Anterior cingulate cortex (tissue), 58 donors: ENCODE measurements at regions not wholly inside any gene's neighbourhood (a gene's known extent, or its start where the extent isn't known, plus 50 kb on each side); places are given as distances from the start of the nearest gene placed in this dataset.

Source experiments
- DNase-seq, 58 donors: peaks; one replicate each; lab custom pipeline; 2025; lab: John Stamatoyannopoulos, UW

DNA sequence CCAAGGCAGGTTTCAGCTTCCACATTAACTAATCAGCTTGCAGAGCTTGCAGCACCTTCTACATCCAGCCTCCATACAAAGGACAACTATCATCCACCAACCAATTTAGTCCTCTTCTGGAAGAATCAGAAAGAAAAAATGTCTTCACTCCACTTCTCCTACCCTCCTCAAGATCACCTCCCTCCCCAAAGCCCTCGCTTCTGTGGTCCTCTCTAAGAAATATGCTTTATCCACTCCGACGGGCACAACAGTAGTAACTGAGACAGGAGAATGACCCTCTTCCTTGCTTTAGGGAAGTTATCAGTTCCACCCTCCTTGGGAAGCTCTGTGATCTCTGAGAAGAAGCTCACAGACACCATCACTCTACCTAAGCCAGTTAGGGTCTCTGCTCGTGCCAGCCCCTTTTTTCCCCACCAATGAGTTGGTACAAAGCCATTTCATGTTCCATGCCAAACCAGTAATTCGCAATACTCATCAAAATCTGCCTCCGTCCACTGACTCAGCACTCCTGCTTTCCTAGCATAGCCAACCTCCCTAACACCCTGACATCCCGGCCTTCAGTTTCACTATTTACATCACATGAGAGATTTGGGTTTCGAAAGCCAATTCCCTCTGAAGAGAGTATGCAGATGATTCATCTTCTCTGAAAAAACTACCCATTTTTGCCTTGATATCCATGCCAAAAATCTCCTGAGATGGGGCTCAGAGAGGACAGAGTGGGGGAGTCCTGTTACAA, 114.1 kb upstream of the PKDCC start:
- DNase-seq, result no peak

DNA sequence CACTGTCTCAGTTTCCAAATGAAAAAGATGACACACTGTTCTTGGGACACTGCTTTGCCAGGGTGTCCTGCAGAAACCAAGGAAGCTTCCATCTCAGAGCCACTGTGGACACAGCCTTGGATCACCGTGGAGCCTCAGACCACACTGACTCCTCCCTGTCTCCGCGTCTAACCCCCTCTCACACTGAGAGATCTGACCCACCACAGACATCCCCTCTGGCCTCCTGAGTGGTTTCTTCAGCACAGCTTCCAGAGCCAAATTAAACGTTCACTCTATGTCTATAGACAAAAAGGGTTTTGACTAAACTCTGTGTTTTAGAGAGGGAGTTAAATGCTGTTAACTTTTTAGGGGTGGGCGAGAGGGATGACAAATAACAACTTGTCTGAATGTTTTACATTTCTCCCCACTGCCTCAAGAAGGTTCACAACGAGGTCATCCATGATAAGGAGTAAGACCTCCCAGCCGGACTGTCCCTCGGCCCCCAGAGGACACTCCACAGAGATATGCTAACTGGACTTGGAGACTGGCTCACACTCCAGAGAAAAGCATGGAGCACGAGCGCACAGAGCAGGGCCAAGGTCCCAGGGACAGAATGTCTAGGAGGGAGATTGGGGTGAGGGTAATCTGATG, 113.4 kb upstream of the PKDCC start:
- no peak for DNase-seq

DNA sequence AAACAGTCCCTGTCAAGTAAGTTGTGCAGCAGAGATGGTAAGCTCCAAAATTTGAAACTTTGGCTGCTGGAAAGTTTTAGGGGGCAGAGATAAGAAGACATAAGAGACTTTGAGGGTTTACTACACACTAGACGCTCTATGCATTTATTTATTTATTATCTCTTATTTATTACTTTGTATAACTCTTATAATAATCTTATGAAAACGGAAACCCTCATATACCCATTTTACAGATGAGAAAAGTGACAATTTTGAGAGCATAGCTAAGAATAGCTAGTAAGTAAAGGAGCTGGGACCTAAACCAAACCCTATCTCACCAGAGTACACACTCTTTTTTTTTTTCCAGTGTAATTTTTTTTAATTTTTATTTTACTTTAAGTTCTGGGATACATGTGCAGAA, 112.8 kb upstream of the PKDCC start:
- no peak for DNase-seq

DNA sequence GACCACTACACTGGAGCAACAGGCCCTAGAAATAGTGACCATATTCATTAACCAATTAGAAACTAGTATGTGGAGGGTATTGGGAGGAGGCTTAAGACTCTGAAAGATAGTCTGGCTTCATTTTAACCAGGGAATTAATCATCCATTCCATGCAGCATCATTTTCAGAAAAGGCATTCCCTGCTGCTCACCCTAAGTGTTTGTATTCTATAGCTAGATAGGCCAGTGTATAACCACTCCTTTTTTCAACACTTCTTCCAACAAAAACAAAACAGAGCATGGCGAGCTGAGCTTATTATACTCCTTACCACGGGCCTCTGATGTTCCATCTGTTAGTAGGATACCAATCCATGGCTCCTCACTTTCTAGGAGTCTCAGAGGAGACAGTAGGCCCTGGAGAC, 112.0 kb upstream of the PKDCC start:
- no peak for DNase-seq

DNA sequence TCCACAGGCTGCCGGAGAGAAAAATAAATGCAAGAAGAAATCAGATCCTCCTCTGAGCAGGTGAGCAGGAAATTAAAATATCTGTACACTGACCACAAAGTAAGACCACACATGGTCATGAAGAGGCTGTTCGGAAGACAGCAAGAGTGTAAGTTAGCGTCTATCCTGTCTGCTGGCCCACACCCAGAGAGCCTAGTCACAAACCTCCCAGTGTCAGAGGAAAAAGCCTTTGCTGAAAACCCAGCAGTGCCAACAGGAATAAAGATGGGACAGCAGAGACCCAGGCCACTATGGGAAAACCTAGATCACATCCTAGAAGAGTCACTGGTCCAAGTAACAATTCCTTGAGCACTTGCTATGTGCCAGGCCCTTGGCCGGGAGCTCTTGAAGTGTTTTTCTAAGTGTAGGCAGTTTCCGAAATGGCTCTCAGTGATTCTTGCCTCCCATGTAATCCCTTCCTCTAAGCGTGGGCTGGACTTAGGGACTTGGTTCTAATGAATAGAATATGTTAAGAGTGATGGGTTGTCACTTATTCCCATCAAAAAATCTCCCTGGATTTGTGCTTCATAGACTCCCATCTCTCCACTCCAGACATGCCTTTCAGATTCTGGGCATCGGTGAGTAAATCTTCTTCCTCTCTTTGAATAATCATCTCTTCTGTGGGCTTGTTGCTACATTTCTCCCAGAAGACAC, 110.9 kb upstream of the PKDCC start:
- no peak for DNase-seq

DNA sequence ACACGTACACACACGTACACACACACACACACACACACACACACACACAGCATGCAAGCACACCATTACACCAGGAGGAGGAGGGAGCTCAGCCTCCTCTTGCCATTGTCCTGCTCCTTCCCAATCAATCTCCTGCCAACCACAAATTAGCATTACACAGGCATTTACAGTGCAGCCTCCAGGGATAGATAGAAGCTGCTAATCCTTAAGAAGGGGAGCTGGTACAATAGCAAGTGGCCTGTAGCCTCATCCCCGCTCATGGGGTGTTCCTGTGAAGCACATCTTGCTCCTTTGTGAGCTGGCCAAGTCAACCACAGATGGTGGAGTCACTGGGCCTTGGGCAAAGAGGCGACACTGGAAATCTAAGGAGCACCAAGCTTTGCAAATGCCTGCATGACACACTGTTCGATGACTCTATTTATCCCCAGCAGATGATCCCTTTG, 110.3 kb upstream of the PKDCC start:
- DNase-seq, result no peak

DNA sequence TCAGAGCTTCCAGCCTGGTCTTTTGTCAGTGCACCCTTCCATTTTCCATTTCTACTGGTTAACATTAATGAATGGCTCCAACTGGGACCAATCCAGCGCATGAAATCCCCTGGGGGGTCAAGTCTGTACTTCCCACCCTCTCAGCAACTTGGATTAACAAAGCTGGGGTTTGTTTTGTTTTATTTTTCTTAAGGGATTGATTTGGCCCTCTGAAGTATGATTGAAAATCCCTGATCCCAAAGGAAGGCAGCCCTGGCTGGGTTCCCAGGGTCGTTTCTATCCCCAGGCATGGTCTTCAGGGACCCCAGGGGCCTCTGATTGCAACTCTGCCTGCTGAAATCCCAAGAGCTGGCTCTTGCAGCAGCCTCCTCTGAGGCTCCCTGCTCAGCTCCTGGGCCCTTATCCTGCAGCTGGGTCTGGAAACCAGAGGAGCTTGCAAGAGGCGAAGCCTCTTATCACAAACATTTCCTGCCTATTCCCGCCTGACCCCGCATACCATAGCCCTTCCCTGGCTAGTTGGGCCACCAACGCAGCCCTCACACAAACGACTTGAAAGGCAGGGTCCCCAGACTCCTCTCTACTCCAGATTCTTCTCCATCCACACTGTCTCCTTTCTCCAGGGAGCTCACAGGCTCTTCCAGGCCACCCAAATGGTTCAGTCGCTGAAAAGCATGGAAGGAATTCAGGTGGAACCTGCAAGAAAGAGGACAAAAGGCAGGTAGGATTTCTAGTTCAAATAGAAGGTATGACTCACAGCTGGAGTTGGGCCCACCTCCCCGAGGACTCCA, 109.7 kb upstream of the PKDCC start:
- no peak for DNase-seq

DNA sequence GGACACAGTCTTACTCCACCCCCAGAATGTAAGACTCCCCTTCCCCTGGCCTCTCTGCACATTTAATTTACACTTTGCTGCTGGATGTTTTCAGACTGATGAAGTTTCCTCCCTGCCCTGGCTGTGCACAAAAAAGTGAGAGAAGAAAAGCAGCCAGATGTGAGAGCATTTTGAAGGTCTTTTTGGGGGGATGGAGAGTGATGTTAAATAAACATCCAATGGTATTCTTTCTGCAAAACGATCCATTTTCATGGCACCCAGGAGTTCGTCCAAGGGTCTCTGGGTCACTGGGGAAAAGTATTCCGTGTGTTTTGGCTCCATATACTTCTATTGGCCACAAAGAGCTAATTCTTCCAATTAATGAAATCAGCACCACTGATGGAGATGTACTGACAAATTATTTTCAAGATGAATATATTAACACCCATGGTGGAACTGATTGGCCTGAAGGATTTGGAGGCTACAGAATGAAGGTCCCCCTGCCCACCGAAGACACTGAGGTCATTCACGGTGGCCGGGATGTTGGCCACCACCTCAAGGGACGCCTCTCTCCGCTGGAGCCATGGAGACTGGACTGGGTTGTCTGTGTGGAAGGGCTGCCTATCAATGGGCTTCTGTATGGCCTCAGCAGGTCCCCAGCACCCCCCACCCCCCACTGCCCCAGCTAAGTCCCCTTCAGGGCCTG, 107.6 kb upstream of the PKDCC start:
- peak in 1 of 58 donors; percentile 8 for DNase-seq

DNA sequence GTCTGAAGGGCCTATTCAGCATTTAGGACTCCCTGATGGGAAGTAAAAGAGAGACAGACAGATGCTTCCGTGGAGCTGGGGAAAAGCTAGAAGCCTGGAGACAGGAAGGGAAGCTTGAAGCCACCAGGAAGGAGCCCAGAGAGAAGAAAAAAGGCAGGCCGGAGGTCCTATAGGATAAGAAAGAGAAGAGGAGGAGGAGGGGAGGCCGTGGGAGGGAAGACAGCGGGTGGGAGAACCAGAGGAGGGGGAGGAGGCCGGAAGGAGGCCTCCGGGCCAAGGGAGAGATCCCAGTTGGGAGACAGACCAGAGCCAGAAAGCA, 107.1 kb upstream of the PKDCC start:
- DNase-seq, result no peak

DNA sequence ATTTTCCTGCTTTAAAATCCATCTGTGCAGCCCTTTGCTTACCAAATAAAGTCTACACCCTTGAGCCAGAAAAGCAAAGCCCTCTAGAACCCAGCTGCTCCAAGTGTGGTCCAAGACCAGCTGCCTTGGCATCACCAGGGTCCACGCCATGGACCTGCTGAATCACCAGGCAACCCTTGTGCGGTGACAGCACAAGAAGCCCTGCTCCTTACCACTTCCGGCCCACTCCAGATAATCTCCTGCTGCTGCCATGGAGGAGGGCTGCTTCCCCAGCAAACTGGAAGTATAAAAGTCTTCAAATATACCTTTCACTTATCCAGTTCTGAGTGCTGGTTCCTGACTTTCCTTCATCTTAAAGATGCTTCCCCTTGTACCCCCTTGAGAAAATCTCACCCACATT, 106.0 kb upstream of the PKDCC start:
- no peak for DNase-seq

DNA sequence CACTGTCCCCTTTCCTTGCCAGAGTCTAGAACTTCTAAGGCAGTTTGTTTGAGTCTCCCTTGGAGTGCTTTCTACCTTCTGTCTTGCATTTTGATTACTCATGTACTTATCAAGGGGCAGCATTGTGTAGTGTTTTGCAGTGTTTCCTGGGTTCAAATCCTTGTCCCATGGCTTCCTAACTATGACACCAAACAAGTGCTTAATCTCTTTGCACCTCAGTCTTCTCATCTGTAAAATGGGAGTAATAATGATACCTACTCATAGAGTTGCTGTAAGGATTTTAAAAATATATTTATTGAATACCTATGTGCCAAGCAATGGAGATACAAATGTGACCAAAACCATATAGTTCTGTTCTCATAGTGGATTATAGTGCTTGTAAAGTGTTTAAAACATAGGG, 105.5 kb upstream of the PKDCC start:
- no peak for DNase-seq

DNA sequence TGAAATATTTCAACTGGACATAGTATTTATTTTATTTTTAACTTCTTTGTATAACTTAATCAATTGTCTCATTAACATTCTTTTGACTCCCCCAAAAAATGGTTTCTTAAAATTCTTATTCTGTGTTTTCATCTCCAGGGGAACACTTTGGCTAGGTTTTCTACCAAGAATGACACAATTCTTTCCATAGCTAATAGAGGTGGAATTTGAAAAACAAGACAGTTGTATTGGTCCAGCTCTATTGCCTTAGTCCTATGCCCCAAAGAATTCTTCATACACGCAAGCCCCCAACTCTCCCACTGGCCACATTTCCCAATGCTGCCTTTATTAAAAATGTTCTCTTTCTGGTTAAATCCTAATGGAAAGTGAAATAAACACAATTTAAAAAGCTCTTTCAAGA, 104.7 kb upstream of the PKDCC start:
- DNase-seq, result no peak

DNA sequence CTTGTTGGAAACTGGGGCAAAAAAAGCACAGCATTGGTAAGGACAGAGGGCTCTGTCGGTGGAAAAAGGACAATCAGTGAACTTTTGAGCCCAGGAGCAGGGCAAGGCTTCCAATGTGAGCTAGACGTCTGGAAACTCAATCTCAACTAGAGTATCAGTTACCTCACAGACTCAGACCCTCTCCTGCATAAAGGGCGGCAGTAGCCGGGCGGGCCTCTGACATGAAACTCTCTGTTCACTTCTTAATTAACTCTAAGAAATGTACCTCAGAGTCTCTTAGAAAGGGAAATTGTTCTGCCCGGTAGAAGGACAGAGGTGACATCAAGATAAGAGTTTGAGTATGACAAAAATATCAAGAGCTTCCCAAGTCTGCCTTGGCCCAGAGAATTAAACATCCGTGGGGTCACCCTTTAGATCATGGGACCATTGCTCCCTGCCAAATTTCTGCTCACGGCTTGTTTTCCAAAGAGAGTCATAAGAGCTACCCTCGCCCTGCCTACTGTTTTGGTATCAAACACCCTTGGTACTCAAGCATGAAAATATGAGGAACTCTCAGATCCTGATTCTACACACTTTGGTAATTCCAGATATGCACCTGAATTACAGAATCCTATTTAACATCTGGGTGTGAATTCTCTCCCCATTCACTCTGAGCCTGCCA, 103.5 kb upstream of the PKDCC start:
- no peak for DNase-seq

DNA sequence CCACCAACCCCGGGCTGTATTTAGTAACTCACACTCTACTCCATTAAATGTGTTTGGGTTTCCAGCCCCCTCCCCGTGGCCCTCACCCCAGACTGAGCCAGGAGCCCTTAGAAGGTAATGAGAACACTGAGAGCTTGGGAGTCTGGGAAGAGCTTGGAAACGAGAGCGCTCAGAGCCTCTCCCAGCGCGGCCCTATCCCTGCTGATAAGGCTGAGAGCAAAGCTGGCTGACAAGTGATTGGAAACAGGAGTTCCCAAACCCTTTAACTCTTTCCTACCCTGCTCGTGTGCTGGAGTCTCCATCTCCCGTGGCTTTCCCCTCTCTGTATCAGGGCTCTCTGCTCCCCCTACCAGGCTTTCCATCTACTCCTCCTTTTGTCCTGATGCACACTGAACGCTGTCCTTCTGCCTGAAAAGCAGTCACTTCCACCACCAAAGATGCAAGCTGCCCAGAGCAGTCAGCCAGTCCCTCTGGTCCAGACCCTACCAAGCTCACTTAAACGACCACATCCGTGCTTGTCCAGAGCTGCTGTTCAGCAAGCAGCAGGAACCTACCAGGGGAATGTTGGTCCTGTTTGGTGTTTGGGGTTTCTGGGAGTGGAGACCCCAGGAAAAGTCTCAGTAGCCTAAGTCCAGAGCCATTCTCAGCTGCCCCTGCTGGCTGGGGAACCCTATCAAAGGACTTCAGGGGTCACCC, 100.0 kb upstream of the PKDCC start:
- no peak for DNase-seq

DNA sequence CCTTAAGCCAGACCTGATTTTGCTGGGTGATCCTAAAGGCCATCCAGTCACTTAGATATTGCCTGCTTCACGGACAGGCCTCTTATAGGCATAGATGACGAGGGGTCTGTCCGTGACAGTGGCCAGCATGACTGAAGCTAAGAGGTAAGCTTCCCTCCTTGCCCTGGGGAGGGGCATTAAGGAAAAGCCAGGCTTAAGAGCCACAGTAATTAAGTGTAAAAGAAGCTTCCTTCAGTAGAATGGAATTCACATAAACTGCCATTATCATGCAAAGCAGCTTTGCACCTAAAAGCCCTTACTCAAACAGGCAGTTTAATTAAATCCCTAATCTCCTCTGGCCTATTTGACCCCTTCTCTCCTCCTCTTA, 99.4 kb upstream of the PKDCC start:
- DNase-seq, result no peak

DNA sequence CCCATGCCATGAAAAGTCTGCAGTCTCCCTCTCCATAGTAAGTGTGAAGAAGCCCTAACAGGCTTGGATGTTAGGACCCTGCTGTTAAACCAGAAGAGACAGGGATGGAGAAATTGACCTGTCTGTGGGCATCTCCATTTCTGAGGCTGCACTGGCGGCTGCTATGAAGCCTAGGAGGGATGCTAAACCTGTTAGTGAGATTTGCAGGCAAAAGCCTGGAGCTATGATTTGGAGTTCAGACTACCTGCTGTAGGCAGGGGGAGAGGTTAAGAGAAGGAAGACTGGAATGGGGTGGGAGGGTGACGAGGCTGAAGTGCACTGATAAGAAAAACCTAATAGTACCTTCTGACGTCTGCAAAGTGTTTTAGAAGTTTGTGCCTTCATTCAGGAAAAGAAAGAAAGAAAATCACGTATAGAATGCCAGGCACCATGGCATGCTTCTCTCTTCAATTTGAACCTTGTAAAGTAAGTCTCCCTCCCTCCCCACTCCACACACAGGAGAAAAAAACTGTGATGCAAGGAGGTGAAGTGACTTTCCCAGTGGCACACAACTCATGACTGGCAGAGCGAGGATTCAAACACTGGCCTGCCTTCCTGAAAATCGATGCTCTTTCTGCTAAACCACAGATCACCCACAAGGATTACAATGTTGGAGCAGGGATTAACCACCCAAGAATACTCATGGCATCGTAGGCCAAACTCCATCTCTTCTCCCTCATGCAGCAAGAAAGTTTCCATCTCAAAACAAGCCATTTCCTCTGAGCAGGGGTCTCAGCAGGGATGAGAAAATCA, 98.5 kb upstream of the PKDCC start:
- DNase-seq, result no peak

DNA sequence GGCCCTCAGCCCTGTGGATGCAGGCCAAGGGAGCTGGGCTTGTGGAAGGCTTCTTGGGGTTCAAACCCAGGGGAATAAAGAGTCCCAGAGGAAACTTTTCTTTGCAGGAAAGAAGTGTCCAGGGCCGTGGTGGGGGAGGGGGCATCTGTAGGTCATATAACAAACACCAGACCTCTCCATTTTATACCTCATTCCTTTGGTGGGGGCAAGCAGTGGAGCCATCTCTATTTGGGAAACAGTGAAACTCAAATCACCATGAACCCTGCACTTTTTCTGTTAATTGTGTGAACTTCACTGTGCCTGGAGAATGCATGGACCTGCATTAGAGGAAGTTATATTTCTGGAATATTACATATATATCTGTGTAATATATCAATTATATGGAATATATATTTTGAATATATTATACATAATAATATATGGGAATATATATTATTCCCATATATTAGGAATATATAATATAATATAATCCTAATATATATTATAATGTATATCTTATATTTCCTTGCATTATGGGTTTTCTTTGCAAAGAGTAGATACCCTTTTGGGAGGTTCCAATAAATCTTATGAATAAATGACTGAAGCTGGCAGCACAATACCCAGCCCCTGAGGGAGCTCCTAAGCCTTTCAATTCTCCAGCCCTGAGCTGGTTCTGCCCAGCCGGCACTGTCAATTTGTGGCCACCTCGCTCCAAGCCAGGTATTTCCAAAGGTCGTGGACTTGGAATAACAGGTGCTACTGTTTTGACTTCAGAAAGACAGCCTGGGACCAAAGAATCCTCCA, 97.7 kb upstream of the PKDCC start:
- no peak for DNase-seq

DNA sequence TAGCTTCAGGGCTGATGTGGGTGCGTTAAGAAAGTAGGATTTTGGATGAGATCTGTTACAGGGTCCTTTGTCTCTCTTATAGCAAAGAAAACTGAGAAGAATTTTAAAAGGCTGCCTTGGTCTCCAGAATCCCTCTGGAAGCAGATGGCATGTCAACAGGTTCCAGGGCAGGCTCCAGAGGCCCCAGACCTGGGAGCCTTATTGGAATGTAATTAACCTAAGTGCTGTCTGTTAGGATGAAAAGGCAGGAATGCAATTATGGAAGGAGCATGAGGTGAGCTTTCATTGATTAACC, 97.2 kb upstream of the PKDCC start:
- no peak for DNase-seq
